Ascending aorta (tissue), 2 donors: ENCODE measurements at regions not wholly inside any gene's neighbourhood (a gene's known extent, or its start where the extent isn't known, plus 50 kb on each side); places are given as distances from the start of the nearest gene placed in this dataset.

Source experiments
- DNase-seq, 2 donors: peaks; one replicate each; pipeline ENCODE4 v3.0.0-alpha.2; 2019; ENCODE audit warnings: low spot score in 2 of 2
- H3K27ac ChIP-seq, 2 donors: fragments of 200-600 bp; sonication (generic); one replicate each; pipeline ENCODE4 v1.5.1; 2016 to 2017; ENCODE audit warnings: mild to moderate bottlenecking in 1 of 2
- H3K27me3 ChIP-seq: fragments of 200-600 bp; sonication (generic); one replicate; pipeline ENCODE4 v1.5.1; 2017
- H3K36me3 ChIP-seq, 2 donors: fragments of 200-600 bp; sonication (generic); one replicate each; pipeline ENCODE4 v1.5.1; 2016
- H3K4me1 ChIP-seq, 2 donors: fragments of 200-600 bp; sonication (generic); one replicate each; pipeline ENCODE4 v1.5.1; 2016 to 2017; ENCODE audit warnings: mild to moderate bottlenecking in 1 of 2
- H3K4me3 ChIP-seq, 2 donors: fragments of 200-600 bp; sonication (generic); one replicate each; pipeline ENCODE4 v1.5.1; 2016 to 2017; ENCODE audit warnings: mild to moderate bottlenecking in 1 of 2
- H3K9me3 ChIP-seq, 2 donors: fragments of 200-600 bp; sonication (generic); one replicate each; pipeline ENCODE4 v1.5.1; 2016
- CTCF ChIP-seq, 3 experiments: fragments of 200-600 bp in 2 of 3; fragments of 450-650 bp in 1 of 3; sonication (generic) in 2 of 3; IDR thresholded peaks; one replicate each; pipeline ENCODE4 v1.5.1; 2016 to 2019; ENCODE audit warnings: antibody characterized with exemption in 3 of 3, mild to moderate bottlenecking in 1 of 3, moderate library complexity in 1 of 3
- intact Hi-C: fragments of 100-400 bp; cut with DNase I; formaldehyde crosslinking; loops from one replicate; pipeline ENCODE4 v1.15.1; 2023

GRCh38 chr20:9949563-9949962 is 85.2 kb upstream of the ANKEF1 start:
- no peak overlapping the region for H3K4me3 ChIP-seq
- H3K27me3 ChIP-seq = no peaks in the 10 kb centered on the region
- no peak for TF ChIP-seq CTCF (IDR thresholded peaks at IDR 0.05)
- H3K4me1 ChIP-seq = no peaks in the 10 kb centered on the region
- intact Hi-C loops = no loop called here
- no peaks in the 10 kb centered on the region for H3K9me3 ChIP-seq
- DNase-seq = no peak
- no peak overlapping the region for H3K27ac ChIP-seq
- no peaks in the 10 kb centered on the region for H3K36me3 ChIP-seq

- no peaks in the 10 kb centered on the region for H3K36me3 ChIP-seq
- DNase-seq = no peak
- no peaks in the 10 kb centered on the region for H3K4me1 ChIP-seq
- H3K4me3 ChIP-seq = no peak overlapping the region
- H3K27me3 ChIP-seq = no peaks in the 10 kb centered on the region
- no peak for TF ChIP-seq CTCF (IDR thresholded peaks at IDR 0.05)
- no peaks in the 10 kb centered on the region for H3K9me3 ChIP-seq
- intact Hi-C loops = no loop called here
- no peak overlapping the region for H3K27ac ChIP-seq
Measured at GRCh38 chr20:9945408-9945807, 89.4 kb upstream of the ANKEF1 start.

GRCh38 chr20:9942736-9943135 is 92.1 kb upstream of the ANKEF1 start:
- TF ChIP-seq CTCF (IDR thresholded peaks at IDR 0.05) = no peak
- H3K27me3 ChIP-seq = no peaks in the 10 kb centered on the region
- H3K36me3 ChIP-seq = no peaks in the 10 kb centered on the region
- H3K4me1 ChIP-seq = no peaks in the 10 kb centered on the region
- no peak overlapping the region for H3K27ac ChIP-seq
- H3K4me3 ChIP-seq = no peak overlapping the region
- H3K9me3 ChIP-seq = no peaks in the 10 kb centered on the region
- no peak for DNase-seq
- intact Hi-C loops = no loop called here

GRCh38 chr20:9940329-9940728 is 94.5 kb upstream of the ANKEF1 start:
- Histone ChIP-seq H3K9me3 (no peaks in the 10 kb centered on the region), H3K27me3 (no peaks in the 10 kb centered on the region), H3K4me3 (no peak overlapping the region), H3K36me3 (no peaks in the 10 kb centered on the region), H3K27ac (no peak overlapping the region), H3K4me1 (no peaks in the 10 kb centered on the region)
- no peak for TF ChIP-seq CTCF (IDR thresholded peaks at IDR 0.05)
- intact Hi-C loops = no loop called here
- DNase-seq = no peak

- H3K4me3 ChIP-seq = no peak overlapping the region
- no peak for TF ChIP-seq CTCF (IDR thresholded peaks at IDR 0.05)
- no peaks in the 10 kb centered on the region for H3K36me3 ChIP-seq
- H3K9me3 ChIP-seq = no peaks in the 10 kb centered on the region
- no peaks in the 10 kb centered on the region for H3K4me1 ChIP-seq
- DNase-seq = no peak
- no peaks in the 10 kb centered on the region for H3K27me3 ChIP-seq
- no peak overlapping the region for H3K27ac ChIP-seq
- intact Hi-C loops = no loop called here
Measured at GRCh38 chr20:9939231-9939630, 95.6 kb upstream of the ANKEF1 start.

- Histone ChIP-seq H3K4me1 (no peaks in the 10 kb centered on the region), H3K27ac (no peak overlapping the region), H3K4me3 (no peak overlapping the region), H3K27me3 (no peaks in the 10 kb centered on the region), H3K36me3 (no peaks in the 10 kb centered on the region), H3K9me3 (no peaks in the 10 kb centered on the region)
- DNase-seq = no peak
- no peak for TF ChIP-seq CTCF (IDR thresholded peaks at IDR 0.05)
- intact Hi-C loops = no loop called here
Measured at GRCh38 chr20:9935285-9935684, 96.4 kb upstream of the PAK5 start.
